Panc1 (cell line): ENCODE measurements at regions not wholly inside any gene's neighbourhood (a gene's known extent, or its start where the extent isn't known, plus 50 kb on each side); places are given as distances from the start of the nearest gene placed in this dataset.

Source experiments
- POLR2AphosphoS5 ChIP-seq: IDR thresholded peaks from 2 replicates; pipeline ENCODE4 v1.6.1; 2012; ENCODE audit warnings: mild to moderate bottlenecking, low read depth, low read length, moderate library complexity
- TF ChIP-seq, protein P1 (sequence below): fragments of 450-650 bp; IDR thresholded peaks from 2 replicates; pipeline ENCODE4 v1.5.1; 2017; ENCODE audit warnings: mild to moderate bottlenecking
- TF ChIP-seq, protein P2 (sequence below), 2 experiments: IDR thresholded peaks; 2 replicates each; pipeline ENCODE4 v1.6.1; 2011 to 2012; ENCODE audit warnings: low read depth in 2 of 2, control low read depth in 1 of 2, low read length in 1 of 2, mild to moderate bottlenecking in 1 of 2, moderate library complexity in 1 of 2; ENCODE audit not compliant: insufficient read depth in 1 of 2

DNA sequence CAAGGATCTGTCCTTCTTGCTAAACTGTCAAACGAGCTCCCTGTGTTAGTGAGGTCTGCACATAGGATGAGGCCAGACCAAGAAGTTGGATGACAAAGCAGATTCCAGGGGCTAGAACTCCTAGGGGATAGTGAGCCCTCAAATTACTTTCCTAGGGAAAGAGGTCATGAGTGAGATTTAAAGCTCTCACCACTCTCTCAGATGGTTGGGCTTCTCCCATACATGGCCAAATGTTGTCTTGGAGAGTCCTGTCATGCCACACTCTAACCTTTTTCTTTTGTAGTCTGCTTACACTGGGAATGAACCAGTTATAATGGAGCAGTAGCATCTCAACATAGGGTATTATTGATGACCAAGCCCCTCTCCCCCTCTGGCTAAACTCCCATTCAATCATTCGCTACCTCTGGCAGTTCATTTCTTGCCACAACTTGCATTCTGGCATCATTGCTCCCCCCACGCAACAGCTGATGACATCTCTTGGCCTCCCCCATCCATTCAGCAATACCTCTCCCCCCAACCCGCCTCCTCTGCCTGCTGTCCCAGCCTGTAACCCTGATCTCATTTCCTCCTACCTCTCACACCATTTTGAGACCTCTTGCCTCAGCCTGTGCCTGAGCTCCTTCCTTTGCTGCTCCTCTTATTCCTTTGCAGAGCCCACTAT lies 64.7 kb upstream of the CISTR start:
- TF ChIP-seq, protein P1, sequence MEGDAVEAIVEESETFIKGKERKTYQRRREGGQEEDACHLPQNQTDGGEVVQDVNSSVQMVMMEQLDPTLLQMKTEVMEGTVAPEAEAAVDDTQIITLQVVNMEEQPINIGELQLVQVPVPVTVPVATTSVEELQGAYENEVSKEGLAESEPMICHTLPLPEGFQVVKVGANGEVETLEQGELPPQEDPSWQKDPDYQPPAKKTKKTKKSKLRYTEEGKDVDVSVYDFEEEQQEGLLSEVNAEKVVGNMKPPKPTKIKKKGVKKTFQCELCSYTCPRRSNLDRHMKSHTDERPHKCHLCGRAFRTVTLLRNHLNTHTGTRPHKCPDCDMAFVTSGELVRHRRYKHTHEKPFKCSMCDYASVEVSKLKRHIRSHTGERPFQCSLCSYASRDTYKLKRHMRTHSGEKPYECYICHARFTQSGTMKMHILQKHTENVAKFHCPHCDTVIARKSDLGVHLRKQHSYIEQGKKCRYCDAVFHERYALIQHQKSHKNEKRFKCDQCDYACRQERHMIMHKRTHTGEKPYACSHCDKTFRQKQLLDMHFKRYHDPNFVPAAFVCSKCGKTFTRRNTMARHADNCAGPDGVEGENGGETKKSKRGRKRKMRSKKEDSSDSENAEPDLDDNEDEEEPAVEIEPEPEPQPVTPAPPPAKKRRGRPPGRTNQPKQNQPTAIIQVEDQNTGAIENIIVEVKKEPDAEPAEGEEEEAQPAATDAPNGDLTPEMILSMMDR = no peak
- TF ChIP-seq, protein P2, sequence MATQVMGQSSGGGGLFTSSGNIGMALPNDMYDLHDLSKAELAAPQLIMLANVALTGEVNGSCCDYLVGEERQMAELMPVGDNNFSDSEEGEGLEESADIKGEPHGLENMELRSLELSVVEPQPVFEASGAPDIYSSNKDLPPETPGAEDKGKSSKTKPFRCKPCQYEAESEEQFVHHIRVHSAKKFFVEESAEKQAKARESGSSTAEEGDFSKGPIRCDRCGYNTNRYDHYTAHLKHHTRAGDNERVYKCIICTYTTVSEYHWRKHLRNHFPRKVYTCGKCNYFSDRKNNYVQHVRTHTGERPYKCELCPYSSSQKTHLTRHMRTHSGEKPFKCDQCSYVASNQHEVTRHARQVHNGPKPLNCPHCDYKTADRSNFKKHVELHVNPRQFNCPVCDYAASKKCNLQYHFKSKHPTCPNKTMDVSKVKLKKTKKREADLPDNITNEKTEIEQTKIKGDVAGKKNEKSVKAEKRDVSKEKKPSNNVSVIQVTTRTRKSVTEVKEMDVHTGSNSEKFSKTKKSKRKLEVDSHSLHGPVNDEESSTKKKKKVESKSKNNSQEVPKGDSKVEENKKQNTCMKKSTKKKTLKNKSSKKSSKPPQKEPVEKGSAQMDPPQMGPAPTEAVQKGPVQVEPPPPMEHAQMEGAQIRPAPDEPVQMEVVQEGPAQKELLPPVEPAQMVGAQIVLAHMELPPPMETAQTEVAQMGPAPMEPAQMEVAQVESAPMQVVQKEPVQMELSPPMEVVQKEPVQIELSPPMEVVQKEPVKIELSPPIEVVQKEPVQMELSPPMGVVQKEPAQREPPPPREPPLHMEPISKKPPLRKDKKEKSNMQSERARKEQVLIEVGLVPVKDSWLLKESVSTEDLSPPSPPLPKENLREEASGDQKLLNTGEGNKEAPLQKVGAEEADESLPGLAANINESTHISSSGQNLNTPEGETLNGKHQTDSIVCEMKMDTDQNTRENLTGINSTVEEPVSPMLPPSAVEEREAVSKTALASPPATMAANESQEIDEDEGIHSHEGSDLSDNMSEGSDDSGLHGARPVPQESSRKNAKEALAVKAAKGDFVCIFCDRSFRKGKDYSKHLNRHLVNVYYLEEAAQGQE (IDR thresholded peaks at IDR 0.05; ENCODE audit: insufficient read depth in 1 of 2, low read depth in 2 of 2, low read length in 1 of 2) = no peak
- TF ChIP-seq POLR2AphosphoS5 = no peak
